Endodermal cell (in vitro differentiated cells): ENCODE measurements at regions not wholly inside any gene's neighbourhood (a gene's known extent, or its start where the extent isn't known, plus 50 kb on each side); places are given as distances from the start of the nearest gene placed in this dataset.
A peak's percentile ranks its signal among the peaks of the same experiment; 100 is the strongest.
"Not testable (repeated sequence)": the region's sequence is repeated elsewhere in the genome, so short reads cannot be mapped to it uniquely, and the experiment has no call there.

Experiments used
- DNase-seq: peaks from one replicate; pipeline ENCODE4 v3.0.0-alpha.2; 2017
- H3K27ac ChIP-seq: 2 replicates; pipeline ENCODE4 v1.5.1; 2013; ENCODE audit warnings: mild to moderate bottlenecking, low read depth, low read length, moderate library complexity
- H3K27me3 ChIP-seq: 2 replicates; pipeline ENCODE4 v1.6.1; 2013; ENCODE audit warnings: mild to moderate bottlenecking, low read length, moderate library complexity; ENCODE audit not compliant: insufficient read depth, control insufficient read depth, poor library complexity, severe bottlenecking
- H3K36me3 ChIP-seq: 2 replicates; pipeline ENCODE4 v1.7.0; 2013; ENCODE audit warnings: mild to moderate bottlenecking, low read length, moderate library complexity; ENCODE audit not compliant: control insufficient read depth, insufficient read depth
- H3K4me1 ChIP-seq: one replicate; pipeline ENCODE4 v1.7.0; 2013; ENCODE audit warnings: low read length; ENCODE audit not compliant: control insufficient read depth, insufficient read depth
- H3K4me3 ChIP-seq: 2 replicates; pipeline ENCODE4 v1.5.1; 2013; ENCODE audit warnings: mild to moderate bottlenecking, low read length, moderate library complexity
- H3K9ac ChIP-seq: 2 replicates; pipeline ENCODE4 v1.6.1; 2013; ENCODE audit warnings: mild to moderate bottlenecking, low read length, moderate library complexity; ENCODE audit not compliant: poor library complexity, severe bottlenecking; ENCODE audit errors: extremely low read depth
- H3K9me3 ChIP-seq: 2 replicates; pipeline ENCODE4 v1.6.1; 2013; ENCODE audit warnings: mild to moderate bottlenecking, low read length, moderate library complexity; ENCODE audit not compliant: control insufficient read depth
- H3K27ac Mint-ChIP-seq: 2 replicates; pipeline ENCODE4 v1.8.0; 2020; ENCODE audit warnings: mixed read lengths
- H3K27me3 Mint-ChIP-seq: 2 replicates; pipeline ENCODE4 v1.8.0; 2021; ENCODE audit warnings: mild to moderate bottlenecking, mixed read lengths; ENCODE audit not compliant: insufficient read depth
- H3K36me3 Mint-ChIP-seq: 2 replicates; pipeline ENCODE4 v1.8.0; 2020; ENCODE audit warnings: low read depth, mixed read lengths
- H3K4me1 Mint-ChIP-seq: 2 replicates; pipeline ENCODE4 v1.8.0; 2020; ENCODE audit warnings: mixed read lengths
- H3K4me3 Mint-ChIP-seq: 2 replicates; pipeline ENCODE4 v1.8.0; 2020; ENCODE audit warnings: mild to moderate bottlenecking, moderate library complexity, mixed read lengths
- H3K9me3 Mint-ChIP-seq: 2 replicates; pipeline ENCODE4 v1.8.0; 2020; ENCODE audit warnings: mild to moderate bottlenecking, mixed read lengths
- CTCF ChIP-seq: fragments of 200-600 bp; sonication (generic); conservative IDR thresholded peaks from 2 replicates; pipeline ENCODE4 v1.5.0; 2021; ENCODE audit warnings: antibody characterized with exemption, mild to moderate bottlenecking
- WGBS, 2 experiments: methylation state at CpG; one replicate each; pipeline versions ENCODE4 v1.1.5 to v1.1.7; 2013; ENCODE audit warnings: missing lambda C conversion rate in 2 of 2, mixed read lengths in 1 of 2; ENCODE audit not compliant: insufficient coverage in 1 of 2, insufficient read length in 1 of 2; 5-methylcytosine and 5-hydroxymethylcytosine counted together

GRCh38 chrX:87005885-87006284, 511.7 kb upstream of the KLHL4 start:
- H3K27me3 Mint-ChIP-seq, result no peaks in the 10 kb centered on the region
- TF ChIP-seq CTCF, result no peak
- Histone ChIP-seq H3K4me1 (no peaks in the 10 kb centered on the region), H3K4me3 (no peak overlapping the region), H3K27me3 (no peaks in the 10 kb centered on the region), H3K9me3 (no peaks in the 10 kb centered on the region), H3K36me3 (no peaks in the 10 kb centered on the region), H3K9ac (no peak overlapping the region), H3K27ac (no peak overlapping the region)
- H3K4me3 Mint-ChIP-seq, result no peak overlapping the region
- H3K9me3 Mint-ChIP-seq, result peaks cover 19% of the 10 kb centered on the region
- no peak for DNase-seq
- H3K36me3 Mint-ChIP-seq, result no peaks in the 10 kb centered on the region
- H3K27ac Mint-ChIP-seq, result no peak overlapping the region
- peaks cover 13% of the 10 kb centered on the region for H3K4me1 Mint-ChIP-seq

GRCh38 chrX:87006561-87006960, 511.0 kb upstream of the KLHL4 start:
- H3K27ac Mint-ChIP-seq, result no peak overlapping the region
- Histone ChIP-seq H3K27me3 (no peaks in the 10 kb centered on the region), H3K36me3 (no peaks in the 10 kb centered on the region), H3K4me3 (no peak overlapping the region), H3K27ac (no peak overlapping the region), H3K9me3 (no peaks in the 10 kb centered on the region), H3K4me1 (no peaks in the 10 kb centered on the region), H3K9ac (no peak overlapping the region)
- H3K4me1 Mint-ChIP-seq, result peaks cover 13% of the 10 kb centered on the region
- DNase-seq, result peak; percentile 48
- TF ChIP-seq CTCF, result no peak
- H3K36me3 Mint-ChIP-seq, result no peaks in the 10 kb centered on the region
- peaks cover 19% of the 10 kb centered on the region for H3K9me3 Mint-ChIP-seq
- no peaks in the 10 kb centered on the region for H3K27me3 Mint-ChIP-seq
- H3K4me3 Mint-ChIP-seq, result no peak overlapping the region

- no peak overlapping the region for H3K27ac Mint-ChIP-seq
- Histone ChIP-seq H3K27me3 (no peaks in the 10 kb centered on the region), H3K27ac (no peak overlapping the region), H3K4me3 (no peak overlapping the region), H3K36me3 (no peaks in the 10 kb centered on the region), H3K9ac (no peak overlapping the region), H3K9me3 (no peaks in the 10 kb centered on the region), H3K4me1 (no peaks in the 10 kb centered on the region)
- peaks cover 4% of the 10 kb centered on the region for H3K9me3 Mint-ChIP-seq
- no peaks in the 10 kb centered on the region for H3K36me3 Mint-ChIP-seq
- H3K27me3 Mint-ChIP-seq, result no peaks in the 10 kb centered on the region
- no peak for DNase-seq
- TF ChIP-seq CTCF, result no peak
- WGBS, 2 experiments, result 90% methylated on average over 2 of the region's 2 CpGs; no CpG with 5 or more reads in 1 of the 2 experiments
- no peak overlapping the region for H3K4me3 Mint-ChIP-seq
- peaks cover 2% of the 10 kb centered on the region for H3K4me1 Mint-ChIP-seq
Measured at GRCh38 chrX:87017210-87017609, 500.4 kb upstream of the KLHL4 start.

GRCh38 chrX:87033115-87033514, 484.5 kb upstream of the KLHL4 start:
- H3K4me1 ChIP-seq, H3K9ac ChIP-seq, H3K27ac ChIP-seq, H3K36me3 Mint-ChIP-seq, H3K27me3 ChIP-seq, H3K36me3 ChIP-seq, H3K4me3 ChIP-seq, H3K9me3 ChIP-seq, H3K27ac Mint-ChIP-seq, H3K27me3 Mint-ChIP-seq, H3K4me1 Mint-ChIP-seq, DNase-seq, H3K4me3 Mint-ChIP-seq: not testable (repeated sequence)
- 96% methylated on average over 25 of the region's 25 CpGs; no CpG with 5 or more reads in 1 of the 2 experiments for WGBS, 2 experiments
- H3K9me3 Mint-ChIP-seq, result peaks cover 29% of the 10 kb centered on the region
